Fibroblast of lung (primary cell): ENCODE measurements at regions not wholly inside any gene's neighbourhood (a gene's known extent, or its start where the extent isn't known, plus 50 kb on each side); places are given as distances from the start of the nearest gene placed in this dataset.
"Not testable (repeated sequence)": the region's sequence is repeated elsewhere in the genome, so short reads cannot be mapped to it uniquely, and the experiment has no call there.

Source experiments
- CTCF ChIP-seq, 2 donors: IDR thresholded peaks in 1 of 2; conservative IDR thresholded peaks in 1 of 2; 1 replicate in 1 of 2; 2 replicates in 1 of 2; pipeline ENCODE4 v1.5.1; 2011 to 2012; ENCODE audit warnings: low read length in 2 of 2, control low read depth in 1 of 2, inconsistent platforms in 1 of 2, low read depth in 1 of 2, mild to moderate bottlenecking in 1 of 2
- EZH2 ChIP-seq: IDR thresholded peaks from 2 replicates; pipeline ENCODE4 v1.5.1; 2012; ENCODE audit warnings: low read length, control low read depth, mild to moderate bottlenecking; ENCODE audit errors: missing control alignments

- not testable (repeated sequence) for TF ChIP-seq CTCF (conservative IDR thresholded peaks at IDR 0.05 in 1 of 2, IDR thresholded peaks at IDR 0.05 in 1 of 2; ENCODE audit: low read depth in 1 of 2, low read length in 2 of 2); EZH2
These were observed 249.6 kb upstream of the RASGRP1 start for GRCh38 chr15:38814254-38814653.
